Mesenchymal stem cell (in vitro differentiated cells and primary cell): ENCODE measurements at regions not wholly inside any gene's neighbourhood (a gene's known extent, or its start where the extent isn't known, plus 50 kb on each side); places are given as distances from the start of the nearest gene placed in this dataset.
"Not testable (repeated sequence)": the region's sequence is repeated elsewhere in the genome, so short reads cannot be mapped to it uniquely, and the experiment has no call there.

Experiments
- DNase-seq: peaks from one replicate; pipeline ENCODE4 v3.0.0-alpha.2; 2013
- H2AFZ ChIP-seq: one replicate; pipeline ENCODE4 v1.6.1; 2013; ENCODE audit warnings: low read depth, mild to moderate bottlenecking, control low read depth, inconsistent platforms, low read length, moderate library complexity
- H2AK5ac ChIP-seq: 2 replicates; pipeline ENCODE4 v1.6.1; 2013; ENCODE audit warnings: low read length, moderate library complexity, mild to moderate bottlenecking, inconsistent platforms; ENCODE audit not compliant: severe bottlenecking
- H2BK120ac ChIP-seq: one replicate; pipeline ENCODE4 v1.6.1; 2013; ENCODE audit warnings: low read depth, mild to moderate bottlenecking, inconsistent platforms, low read length, moderate library complexity
- H2BK12ac ChIP-seq, 2 experiments: one replicate each; pipeline ENCODE4 v1.6.1; 2013; ENCODE audit warnings: inconsistent platforms in 2 of 2, low read length in 2 of 2, mild to moderate bottlenecking in 2 of 2, moderate library complexity in 2 of 2, control low read depth in 1 of 2
- H2BK15ac ChIP-seq: one replicate; pipeline ENCODE4 v1.6.1; 2013; ENCODE audit warnings: mild to moderate bottlenecking, low read depth, inconsistent platforms; ENCODE audit not compliant: poor library complexity, severe bottlenecking
- H2BK5ac ChIP-seq: 2 replicates; pipeline ENCODE4 v1.6.1; 2013; ENCODE audit warnings: low read depth, mild to moderate bottlenecking, low read length, control low read depth, inconsistent platforms; ENCODE audit not compliant: poor library complexity, severe bottlenecking
- H3K14ac ChIP-seq, 2 experiments: one replicate each; pipeline ENCODE4 v1.6.1; 2013; ENCODE audit warnings: inconsistent platforms in 2 of 2, low read length in 2 of 2, control low read depth in 1 of 2, mild to moderate bottlenecking in 1 of 2, moderate library complexity in 1 of 2
- H3K18ac ChIP-seq, 2 experiments: one replicate each; pipeline ENCODE4 v1.6.1; 2013; ENCODE audit warnings: inconsistent platforms in 2 of 2, low read length in 2 of 2, control low read depth in 1 of 2, low read depth in 1 of 2, mild to moderate bottlenecking in 1 of 2
- H3K23ac ChIP-seq, 2 experiments: one replicate each; pipeline ENCODE4 v1.6.1; 2013; ENCODE audit warnings: inconsistent platforms in 2 of 2, low read length in 2 of 2, mild to moderate bottlenecking in 2 of 2, moderate library complexity in 2 of 2, control low read depth in 1 of 2
- H3K27ac ChIP-seq: 2 replicates; pipeline ENCODE4 v1.5.1; 2013; ENCODE audit warnings: mild to moderate bottlenecking, moderate library complexity, low read length, control low read depth, inconsistent platforms; ENCODE audit not compliant: poor library complexity, severe bottlenecking
- H3K27me3 ChIP-seq, 2 experiments: 2 replicates each; pipeline versions ENCODE4 v1.6.1 to v1.7.0; 2013; ENCODE audit warnings: low read length in 2 of 2, mild to moderate bottlenecking in 2 of 2, moderate library complexity in 2 of 2, control low read depth in 1 of 2, inconsistent platforms in 1 of 2; ENCODE audit not compliant: control insufficient read depth in 1 of 2, insufficient read depth in 1 of 2
- H3K36me3 ChIP-seq, 2 experiments: 2 replicates each; pipeline versions ENCODE4 v1.6.1 to v1.7.0; 2013; ENCODE audit warnings: low read length in 2 of 2, control low read depth in 1 of 2, inconsistent platforms in 1 of 2, low read depth in 1 of 2, mild to moderate bottlenecking in 1 of 2; ENCODE audit not compliant: insufficient read depth in 2 of 2, control insufficient read depth in 1 of 2
- H3K4ac ChIP-seq, 2 experiments: one replicate each; pipeline ENCODE4 v1.6.1; 2013; ENCODE audit warnings: inconsistent platforms in 2 of 2, low read length in 2 of 2, mild to moderate bottlenecking in 2 of 2, moderate library complexity in 2 of 2, control low read depth in 1 of 2, low read depth in 1 of 2
- H3K4me1 ChIP-seq: 2 replicates; pipeline ENCODE4 v1.6.1; 2013; ENCODE audit warnings: low read depth, low read length, control low read depth; ENCODE audit not compliant: control insufficient read depth, insufficient read depth
- H3K4me2 ChIP-seq: 2 replicates; pipeline ENCODE4 v1.6.1; 2013; ENCODE audit warnings: low read length, mild to moderate bottlenecking, inconsistent platforms; ENCODE audit not compliant: poor library complexity, severe bottlenecking
- H3K4me3 ChIP-seq, 2 experiments: 2 replicates each; pipeline versions ENCODE4 v1.5.1 to v1.7.0; 2013; ENCODE audit warnings: low read length in 2 of 2, mild to moderate bottlenecking in 2 of 2, control low read depth in 1 of 2, low read depth in 1 of 2; ENCODE audit not compliant: insufficient read depth in 1 of 2
- H3K79me1 ChIP-seq: replicated peaks from 2 replicates; pipeline ENCODE4 v1.6.1; 2013; ENCODE audit warnings: mild to moderate bottlenecking, control low read depth, low read length, inconsistent platforms; ENCODE audit not compliant: poor library complexity, severe bottlenecking
- H3K9ac ChIP-seq: 2 replicates; pipeline ENCODE4 v1.7.0; 2013; ENCODE audit warnings: mild to moderate bottlenecking, low read length, moderate library complexity
- H3K9me3 ChIP-seq: 2 replicates; pipeline ENCODE4 v1.7.0; 2013; ENCODE audit warnings: mild to moderate bottlenecking, low read length; ENCODE audit not compliant: control insufficient read depth
- H4K8ac ChIP-seq: one replicate; pipeline ENCODE4 v1.6.1; 2013; ENCODE audit warnings: inconsistent platforms, mild to moderate bottlenecking, low read length, moderate library complexity
- H4K91ac ChIP-seq: one replicate; pipeline ENCODE4 v1.6.1; 2013; ENCODE audit warnings: mild to moderate bottlenecking, low read length, inconsistent platforms
- WGBS: methylation state at CpG from one replicate; pipeline ENCODE4 v1.1.7; 2013; ENCODE audit warnings: mixed read lengths; 5-methylcytosine and 5-hydroxymethylcytosine counted together

DNA sequence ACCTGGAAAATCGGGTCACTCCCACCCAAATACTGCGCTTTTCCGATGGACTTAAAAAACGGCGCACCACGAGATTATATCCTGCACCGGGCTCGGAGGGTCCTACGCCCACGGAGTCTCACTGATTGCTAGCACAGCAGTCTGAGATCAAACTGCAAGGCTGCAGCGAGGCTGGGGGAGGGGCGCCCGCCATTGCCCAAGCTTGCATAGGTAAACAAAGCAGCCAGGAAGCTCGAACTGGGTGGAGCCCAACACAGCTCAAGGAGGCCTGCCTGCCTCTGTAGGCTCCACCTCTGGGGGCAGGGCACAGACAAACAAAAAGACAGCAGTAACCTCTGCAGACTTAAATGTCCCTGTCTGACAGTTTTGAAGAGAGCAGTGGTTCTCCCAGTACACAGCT, 226.5 kb upstream of the RGMB start:
- H3K27ac ChIP-seq, H3K18ac ChIP-seq, H3K4me1 ChIP-seq, H3K79me1 ChIP-seq, H3K4ac ChIP-seq, H4K91ac ChIP-seq, H2AFZ ChIP-seq, DNase-seq, H3K14ac ChIP-seq, H2AK5ac ChIP-seq, H2BK120ac ChIP-seq, H2BK5ac ChIP-seq, H3K4me3 ChIP-seq, H3K23ac ChIP-seq, H3K27me3 ChIP-seq, H2BK15ac ChIP-seq, H4K8ac ChIP-seq, H2BK12ac ChIP-seq, H3K36me3 ChIP-seq, H3K4me2 ChIP-seq, H3K9ac ChIP-seq: not testable (repeated sequence)
- no CpG with 5 or more reads among the region's 14 CpGs for WGBS
- H3K9me3 ChIP-seq: peaks cover 18% of the 10 kb centered on the region

- Histone ChIP-seq H3K4me3 (no peak overlapping the region), H3K18ac (no peak overlapping the region), H2BK12ac (no peak overlapping the region), H3K36me3 (no peaks in the 10 kb centered on the region), H3K9me3 (no peaks in the 10 kb centered on the region), H2AK5ac (no peak overlapping the region), H2AFZ (no peak overlapping the region), H3K27me3 (no peaks in the 10 kb centered on the region), H3K27ac (no peak overlapping the region), H4K8ac (no peak overlapping the region), H3K14ac (no peak overlapping the region), H3K9ac (no peak overlapping the region), H3K4me2 (no peak overlapping the region), H3K79me1 (no peaks in the 10 kb centered on the region), H2BK15ac (no peak overlapping the region), H3K4ac (no peak overlapping the region), H3K4me1 (no peaks in the 10 kb centered on the region), H3K23ac (no peak overlapping the region), H2BK120ac (no peak overlapping the region), H4K91ac (no peak overlapping the region), H2BK5ac (no peak overlapping the region)
- 100% methylated on average over 1 of the region's 1 CpG for WGBS
- no peak for DNase-seq
Observed at GRCh38 chr5:98556712-98557111, 216.8 kb upstream of the RGMB start.

DNA sequence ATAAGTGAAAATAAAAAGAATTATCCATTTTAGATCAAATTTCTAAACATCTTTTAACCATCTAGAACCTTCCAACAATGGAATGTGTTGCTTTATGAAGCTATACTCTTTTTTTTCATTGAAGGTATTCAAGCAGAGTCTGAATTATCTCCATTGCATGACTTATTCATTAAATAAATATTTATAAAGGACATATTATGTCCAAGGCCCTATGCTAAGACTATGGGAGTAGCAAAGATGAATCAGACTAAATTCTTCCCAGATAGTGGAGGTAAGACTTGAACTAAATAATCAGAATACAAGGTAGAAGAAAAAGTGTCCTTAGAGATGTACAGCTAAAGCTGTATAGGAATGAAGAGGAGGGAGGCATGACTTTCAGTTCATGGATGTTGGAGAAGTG, 215.5 kb upstream of the RGMB start:
- no peaks in the 10 kb centered on the region for H3K36me3 ChIP-seq
- H3K14ac ChIP-seq: no peak overlapping the region
- no peak overlapping the region for H3K27ac ChIP-seq
- no peak overlapping the region for H2BK120ac ChIP-seq
- H2AK5ac ChIP-seq: no peak overlapping the region
- H3K79me1 ChIP-seq: no peaks in the 10 kb centered on the region
- H3K23ac ChIP-seq: no peak overlapping the region
- H3K4me3 ChIP-seq: no peak overlapping the region
- H3K9me3 ChIP-seq: no peaks in the 10 kb centered on the region
- DNase-seq: no peak
- no peak overlapping the region for H2BK5ac ChIP-seq
- H3K27me3 ChIP-seq: no peaks in the 10 kb centered on the region
- H2BK12ac ChIP-seq: no peak overlapping the region
- no peak overlapping the region for H3K9ac ChIP-seq
- H4K91ac ChIP-seq: no peak overlapping the region
- H3K4ac ChIP-seq: no peak overlapping the region
- no peaks in the 10 kb centered on the region for H3K4me1 ChIP-seq
- no peak overlapping the region for H2BK15ac ChIP-seq
- H3K4me2 ChIP-seq: no peak overlapping the region
- no peak overlapping the region for H2AFZ ChIP-seq
- H3K18ac ChIP-seq: no peak overlapping the region
- no peak overlapping the region for H4K8ac ChIP-seq

DNA sequence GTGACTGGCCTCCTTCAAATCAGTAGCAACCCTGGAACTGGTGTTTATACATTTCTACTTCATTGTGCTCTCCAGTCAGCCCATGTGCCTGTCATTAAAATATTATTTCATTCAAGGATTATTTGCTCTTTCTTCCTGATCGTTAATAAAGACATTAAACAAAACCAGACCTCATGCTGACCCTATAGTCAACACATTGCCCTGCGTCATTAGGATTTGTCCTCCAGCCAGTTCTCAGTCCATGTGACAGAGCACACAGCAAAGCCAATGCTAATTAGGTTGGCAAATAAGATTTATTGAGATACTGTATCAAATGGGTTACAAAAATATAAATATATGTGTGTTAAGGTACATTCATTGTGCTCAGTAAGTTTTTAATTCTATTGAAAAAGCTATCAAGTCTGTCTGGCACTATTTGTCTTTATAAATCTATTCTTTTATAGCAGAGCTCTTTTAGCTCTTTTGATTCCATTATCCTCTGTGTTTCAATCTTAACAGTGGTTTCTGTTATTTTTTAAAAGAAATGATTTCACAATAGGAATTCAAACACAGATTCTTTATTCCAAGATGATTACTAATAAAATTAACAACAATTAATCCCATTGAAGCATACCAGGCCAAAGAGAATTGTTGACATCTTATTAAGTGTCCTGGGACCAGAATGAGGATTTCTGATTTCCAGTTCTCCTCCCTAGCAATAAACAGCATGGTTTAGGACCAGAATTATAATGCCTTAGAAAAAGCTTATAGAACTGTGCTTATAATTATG, 209.4 kb upstream of the RGMB start:
- Histone ChIP-seq H3K27ac (no peak overlapping the region), H3K4ac (no peak overlapping the region), H3K23ac (no peak overlapping the region), H4K91ac (no peak overlapping the region), H2AFZ (no peak overlapping the region), H2BK5ac (no peak overlapping the region), H3K9me3 (no peaks in the 10 kb centered on the region), H2BK120ac (no peak overlapping the region), H3K27me3 (no peaks in the 10 kb centered on the region), H2AK5ac (no peak overlapping the region), H3K4me1 (no peaks in the 10 kb centered on the region), H3K4me3 (no peak overlapping the region), H3K4me2 (no peak overlapping the region), H2BK15ac (no peak overlapping the region), H3K18ac (no peak overlapping the region), H4K8ac (no peak overlapping the region), H3K9ac (no peak overlapping the region), H3K14ac (no peak overlapping the region), H3K36me3 (no peaks in the 10 kb centered on the region), H2BK12ac (no peak overlapping the region), H3K79me1 (no peaks in the 10 kb centered on the region)
- 81% methylated on average over 2 of the region's 2 CpGs for WGBS
- DNase-seq: no peak
